HG02610 (cell line): ENCODE measurements at regions not wholly inside any gene's neighbourhood (a gene's known extent, or its start where the extent isn't known, plus 50 kb on each side); places are given as distances from the start of the nearest gene placed in this dataset.

Experiments used
- ATAC-seq: cut with Tn5 transposase; IDR thresholded peaks from one replicate; pipeline ENCODE4 v1.9.1; 2021; ENCODE audit warnings: mild to moderate bottlenecking, moderate library complexity; ENCODE audit not compliant: unreplicated experiment

DNA sequence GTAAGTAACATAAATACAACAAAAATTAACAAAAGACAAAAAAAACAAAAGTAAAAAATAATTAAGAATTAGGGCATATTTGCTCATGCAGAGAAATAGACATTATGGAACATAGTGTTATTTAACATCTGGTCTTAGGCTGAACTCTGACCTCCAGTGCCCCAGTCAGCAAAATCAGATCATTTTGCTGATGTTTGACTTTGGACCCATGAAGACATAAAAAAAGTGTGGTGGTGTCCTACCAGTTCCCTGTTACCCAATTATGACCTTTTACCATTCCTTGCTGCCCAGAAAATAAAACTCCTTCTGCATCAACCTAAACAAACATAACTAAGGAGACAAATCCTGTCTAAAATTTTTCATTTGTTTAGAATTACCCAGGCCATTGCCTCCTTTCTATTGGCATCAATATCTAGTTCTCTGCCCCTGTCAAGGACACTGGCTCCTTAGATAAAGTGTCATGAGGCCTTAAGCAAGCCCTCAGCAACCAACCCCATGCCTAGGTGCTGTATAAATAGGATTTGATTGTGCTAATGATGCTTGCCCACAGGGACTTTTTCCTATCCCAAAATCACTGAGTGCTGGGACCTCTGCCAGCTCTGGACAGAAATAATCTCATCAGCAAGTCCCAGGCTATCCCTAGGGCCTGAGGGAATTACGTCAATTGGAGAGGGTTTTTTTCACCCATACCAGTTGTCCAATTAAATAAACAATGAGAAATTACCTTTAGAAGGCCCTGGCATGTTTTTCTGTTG lies 334.5 kb upstream of the UMPS start:
- no peak for ATAC-seq

DNA sequence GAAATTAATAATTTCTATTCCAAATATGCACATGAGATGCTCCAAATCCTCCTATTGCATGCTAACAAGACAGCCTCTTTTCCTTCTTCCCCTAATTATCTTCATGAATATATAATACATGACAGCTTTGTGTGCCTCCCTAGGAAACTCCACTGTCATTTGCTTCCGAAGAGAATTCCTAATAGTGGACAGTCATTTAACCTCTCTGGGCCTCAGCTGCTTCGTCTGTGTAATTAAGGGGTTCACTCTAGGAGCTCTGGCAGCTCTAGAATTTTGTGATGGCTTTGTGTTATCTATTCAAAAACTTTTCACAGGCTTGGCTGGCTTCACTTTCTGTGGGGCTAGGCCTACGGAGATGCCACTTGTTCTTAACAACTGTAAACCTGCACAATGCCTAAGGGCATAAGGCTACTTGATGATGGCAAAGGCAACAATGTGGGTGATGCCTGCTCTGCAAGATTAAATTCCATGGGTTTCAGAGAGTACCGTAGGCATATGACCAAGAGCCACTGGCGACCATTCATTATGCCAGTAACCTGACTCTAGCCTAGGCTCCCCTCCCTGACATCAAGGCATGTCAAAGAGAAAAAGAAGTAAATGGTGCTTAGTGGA lies 333.8 kb upstream of the UMPS start:
- ATAC-seq = no peak

- no peak for ATAC-seq
Measured at GRCh38 chr3:124397088-124397487, 333.2 kb upstream of the UMPS start.

DNA sequence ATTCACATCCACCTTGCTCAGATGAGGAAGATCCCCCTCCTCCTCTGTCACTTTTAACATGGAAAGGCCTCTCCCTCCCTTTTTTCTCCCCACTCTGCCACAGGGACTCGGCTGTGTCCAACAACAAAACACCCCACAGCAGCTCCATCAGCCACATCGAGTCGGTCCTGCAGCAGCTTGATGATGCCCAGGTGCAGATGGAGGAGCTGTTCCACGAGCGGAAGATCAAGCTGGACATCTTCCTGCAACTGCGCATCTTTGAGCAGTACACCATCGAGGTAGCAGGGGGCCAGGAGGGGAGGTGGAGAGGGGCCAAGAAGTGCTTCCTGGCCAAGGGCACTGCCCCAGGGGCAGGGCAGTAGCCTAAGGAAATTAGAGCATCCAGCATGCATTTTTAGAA lies 331.7 kb upstream of the UMPS start:
- ATAC-seq = no peak

DNA sequence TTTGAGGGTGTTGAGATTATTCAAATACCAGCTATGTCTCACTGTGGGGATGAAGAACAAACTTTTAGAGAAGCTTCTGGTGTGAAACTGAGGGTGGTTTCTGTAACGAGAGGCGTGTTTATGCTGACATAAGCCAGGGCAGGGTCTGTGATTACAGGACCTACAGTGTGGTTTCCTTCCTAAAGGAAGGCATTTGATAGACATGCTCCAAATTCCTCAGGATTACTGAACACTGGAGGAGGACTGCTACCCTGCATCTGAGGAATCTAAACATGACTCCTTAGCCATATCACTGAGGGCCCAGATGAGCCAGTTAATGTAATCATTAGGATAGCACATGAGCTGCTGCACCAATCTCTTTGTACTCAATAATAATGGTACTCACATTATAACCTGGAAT lies 328.4 kb upstream of the UMPS start:
- no peak for ATAC-seq

- no peak for ATAC-seq
Measured at GRCh38 chr3:124402791-124403190, 327.5 kb upstream of the UMPS start.

- ATAC-seq = no peak
Measured at GRCh38 chr3:124404621-124405020, 325.6 kb upstream of the UMPS start.

DNA sequence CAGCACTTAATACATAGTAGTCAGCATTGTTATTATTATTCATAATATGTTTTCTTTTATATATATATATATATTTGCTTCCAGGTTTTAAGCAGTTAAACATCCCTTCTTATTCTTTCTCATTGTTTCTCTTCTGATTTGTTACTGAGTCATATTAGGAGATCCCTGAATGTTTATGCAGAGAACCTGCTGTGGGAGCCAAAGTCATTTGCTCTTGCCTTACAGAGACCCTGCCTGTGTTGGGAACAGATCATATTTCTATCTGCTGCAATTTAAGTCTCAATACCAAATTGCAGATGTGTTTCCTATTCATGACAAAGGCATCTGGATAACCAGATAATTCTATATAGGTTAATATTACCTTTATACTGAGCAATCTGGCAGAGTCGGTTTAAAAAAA lies 323.0 kb upstream of the UMPS start:
- no peak for ATAC-seq

- ATAC-seq = no peak
Measured at GRCh38 chr3:124409650-124410275, 320.5 kb upstream of the UMPS start.

DNA sequence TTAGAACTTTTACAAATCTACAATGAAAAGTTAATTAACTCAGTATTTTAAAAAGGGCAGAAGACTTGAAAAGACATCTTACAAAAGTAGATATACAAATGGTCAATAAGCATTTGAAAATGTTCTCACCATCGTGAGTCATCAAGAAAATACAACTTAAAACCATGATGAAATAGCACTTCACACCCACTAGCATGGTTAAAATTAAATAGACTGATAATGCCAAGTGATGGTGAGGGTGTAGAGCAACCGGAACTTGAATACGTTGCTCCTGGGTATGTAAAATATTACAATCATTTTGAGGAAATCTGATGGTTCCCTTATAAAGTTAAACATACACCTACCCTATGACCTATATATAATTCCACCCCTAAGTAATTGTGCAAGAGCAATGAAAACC lies 319.8 kb upstream of the UMPS start:
- no peak for ATAC-seq

DNA sequence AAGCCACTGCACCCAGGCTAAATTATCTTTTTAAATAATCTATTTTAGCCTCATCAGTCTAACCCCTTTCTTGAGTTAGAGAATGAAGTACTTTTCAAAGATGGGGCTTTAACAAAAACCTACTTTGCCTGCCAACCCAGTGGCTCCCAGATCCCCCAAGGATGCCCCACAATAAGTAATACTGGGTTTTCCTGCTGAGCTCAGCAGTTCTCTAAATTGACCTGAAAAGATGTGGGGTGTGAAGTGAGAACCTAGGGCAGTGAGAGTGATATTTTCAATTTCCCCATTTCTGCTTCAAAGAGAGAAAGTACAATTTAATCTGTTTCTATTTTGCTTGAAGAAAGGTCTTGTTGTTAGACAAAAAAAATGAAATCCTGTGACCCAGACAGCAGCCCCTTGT lies 318.5 kb upstream of the UMPS start:
- no peak for ATAC-seq

DNA sequence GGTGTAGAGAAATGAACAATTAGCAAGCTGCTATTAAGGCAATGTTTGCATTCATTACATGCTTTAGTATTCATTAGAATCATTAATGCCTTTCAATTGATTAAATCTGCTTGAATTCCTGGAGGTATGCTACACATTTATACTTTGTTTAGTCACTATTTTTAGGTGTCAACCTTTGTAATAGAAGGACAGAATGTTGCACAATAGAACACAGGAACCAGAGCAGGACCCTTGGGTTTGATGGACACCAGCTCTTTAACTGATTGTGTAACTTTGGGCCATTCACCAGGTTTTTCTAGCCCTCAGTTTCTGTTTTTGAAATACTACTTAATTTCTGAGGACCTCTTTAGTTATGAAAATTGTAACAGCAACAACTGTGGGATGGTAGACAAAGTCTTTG lies 317.6 kb upstream of the UMPS start:
- no peak for ATAC-seq

GRCh38 chr3:124413393-124413792 lies 316.9 kb upstream of the UMPS start:
- ATAC-seq = no peak

DNA sequence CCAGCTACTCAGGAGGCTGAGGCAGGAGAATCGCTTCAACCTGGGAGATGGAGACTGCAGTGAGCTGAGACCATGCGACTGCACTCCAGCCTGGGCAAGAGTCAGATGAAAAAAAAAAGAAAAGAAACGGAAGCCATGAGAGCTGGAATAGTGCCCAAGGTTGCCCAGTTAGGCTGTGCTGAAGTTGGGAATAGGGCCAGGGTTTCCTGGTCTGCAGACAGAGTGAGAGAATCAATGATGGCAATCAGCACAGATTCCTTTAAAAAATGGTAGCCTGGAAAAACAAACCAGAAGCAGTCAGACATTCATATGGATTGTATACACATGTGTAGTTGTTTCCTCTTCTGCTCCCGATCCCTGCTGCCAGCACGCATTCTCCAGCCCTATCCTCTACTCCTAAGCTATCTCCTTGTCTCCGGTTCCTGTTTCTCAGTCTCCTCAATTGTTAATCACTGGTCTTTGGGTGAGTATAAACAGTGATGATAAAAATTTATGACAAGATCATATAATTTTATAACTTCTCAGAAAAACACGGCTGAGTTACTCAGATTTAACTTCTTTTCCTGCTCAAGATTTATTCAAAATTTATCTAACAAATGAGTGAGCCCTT lies 316.2 kb upstream of the UMPS start:
- ATAC-seq = no peak

DNA sequence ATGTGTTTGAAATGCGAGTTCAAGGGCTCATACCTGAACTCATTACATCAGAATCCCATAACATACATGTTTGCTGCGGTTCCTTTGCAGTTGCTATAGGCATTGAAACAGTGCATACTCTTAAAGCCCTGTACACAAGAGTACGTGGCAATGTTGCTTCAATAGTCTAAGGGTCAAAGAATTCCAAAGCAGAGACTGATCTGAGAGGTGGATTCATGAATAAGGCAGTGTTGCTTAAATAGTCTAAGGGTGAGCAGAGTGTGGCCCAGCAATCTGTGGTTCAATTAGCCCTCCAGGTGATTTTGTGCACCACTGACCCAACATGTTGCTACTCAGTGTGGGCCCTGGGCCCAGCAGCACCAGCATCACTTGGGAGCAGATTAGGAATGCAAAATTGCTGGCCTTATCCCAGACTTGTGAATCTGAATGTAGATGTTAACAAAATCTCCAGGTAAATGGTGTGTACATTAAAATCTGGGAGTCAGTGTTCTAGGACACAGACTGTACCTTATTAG lies 314.7 kb upstream of the UMPS start:
- no peak for ATAC-seq

- no peak for ATAC-seq
Measured at GRCh38 chr3:124419303-124419702, 310.9 kb upstream of the UMPS start.

DNA sequence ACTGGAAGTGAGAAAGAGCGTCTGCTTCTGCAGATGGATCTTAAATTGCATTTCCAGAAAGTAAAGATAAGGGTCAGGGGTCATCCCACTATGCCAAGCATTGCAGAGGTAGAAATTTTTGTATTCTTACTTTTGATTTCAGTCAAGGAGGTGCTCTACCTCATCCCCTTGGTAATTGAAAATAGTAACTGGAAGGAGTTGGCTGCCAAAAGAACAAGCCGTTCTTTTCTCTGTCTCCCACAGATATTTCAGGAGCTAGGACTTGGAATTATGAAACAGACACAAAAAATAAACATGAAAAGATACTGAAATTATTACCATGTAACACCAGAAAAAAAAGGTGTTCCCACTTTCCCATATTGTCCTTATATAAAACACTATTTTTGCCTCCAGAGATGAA lies 309.9 kb upstream of the UMPS start:
- no peak for ATAC-seq

DNA sequence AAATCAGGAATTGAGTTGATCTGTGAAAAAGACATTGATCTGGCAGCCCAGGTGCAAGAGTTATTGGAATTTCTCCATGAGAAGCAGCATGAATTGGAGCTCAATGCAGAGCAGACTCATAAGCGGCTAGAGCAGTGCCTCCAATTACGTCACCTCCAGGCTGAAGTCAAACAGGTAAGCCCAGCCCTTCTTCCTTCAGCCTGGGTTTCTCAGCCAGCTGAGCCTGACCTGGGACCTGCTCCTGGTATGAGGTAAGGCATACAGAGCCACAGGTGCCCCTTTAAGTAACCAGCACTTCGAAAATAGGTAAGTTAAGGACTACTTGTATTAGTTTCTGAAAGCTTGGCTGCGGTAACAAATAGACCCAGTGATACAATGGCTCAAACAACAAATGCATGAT lies 307.4 kb upstream of the UMPS start:
- no peak for ATAC-seq

DNA sequence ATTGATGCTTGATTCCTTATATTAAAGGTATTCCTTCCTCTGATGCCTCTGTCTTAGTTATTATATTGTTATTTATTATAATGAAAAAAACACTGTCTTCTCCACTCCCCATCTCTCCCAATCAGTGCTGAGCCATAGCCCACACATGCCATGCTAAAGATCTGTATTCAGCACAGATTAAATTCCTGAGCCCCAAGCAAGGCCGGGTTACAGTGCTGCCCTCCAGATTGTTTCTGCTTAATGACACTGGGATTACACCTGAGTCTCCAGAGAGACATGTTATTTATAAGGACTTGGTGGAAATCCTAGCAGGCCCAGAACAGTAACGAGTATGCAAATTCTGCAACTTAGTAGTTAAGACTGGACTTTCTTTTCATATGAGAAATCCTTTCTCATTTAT lies 305.9 kb upstream of the UMPS start:
- ATAC-seq = no peak

DNA sequence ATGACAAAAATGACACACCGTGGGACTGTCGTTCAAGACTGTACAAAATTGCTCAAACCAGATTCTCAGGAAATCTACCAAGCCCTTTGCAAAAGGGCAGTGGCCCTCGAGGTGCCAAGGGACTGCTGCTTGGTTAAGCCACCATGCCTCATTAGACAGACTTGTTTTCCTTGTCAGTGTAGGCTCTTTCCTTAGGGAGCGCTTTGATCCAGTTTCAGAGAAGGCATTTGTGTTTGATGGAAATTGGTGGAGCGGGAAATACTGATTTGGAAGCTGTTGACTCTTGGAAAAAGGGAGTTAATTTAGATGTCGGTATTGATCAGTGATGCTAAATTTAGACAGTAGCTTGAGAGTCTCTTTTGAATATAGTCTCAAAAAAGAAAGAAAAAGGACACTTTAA lies 304.3 kb upstream of the UMPS start:
- no peak for ATAC-seq

GRCh38 chr3:124428372-124429128 lies 301.7 kb upstream of the UMPS start:
- ATAC-seq = no peak
